Cerebellar cortex (tissue), 1 donor: ENCODE measurements at regions not wholly inside any gene's neighbourhood (a gene's known extent, or its start where the extent isn't known, plus 50 kb on each side); places are given as distances from the start of the nearest gene placed in this dataset.
"Not testable (repeated sequence)": the region's sequence is repeated elsewhere in the genome, so short reads cannot be mapped to it uniquely, and the experiment has no call there.

Source experiments
- DNase-seq: peaks from one replicate; pipeline ENCODE4 v3.0.0-alpha.2; 2015; ENCODE audit warnings: low spot score

GRCh38 chr7:25711940-25712339, 440.1 kb upstream of the NFE2L3 start:
- no peak for DNase-seq

DNA sequence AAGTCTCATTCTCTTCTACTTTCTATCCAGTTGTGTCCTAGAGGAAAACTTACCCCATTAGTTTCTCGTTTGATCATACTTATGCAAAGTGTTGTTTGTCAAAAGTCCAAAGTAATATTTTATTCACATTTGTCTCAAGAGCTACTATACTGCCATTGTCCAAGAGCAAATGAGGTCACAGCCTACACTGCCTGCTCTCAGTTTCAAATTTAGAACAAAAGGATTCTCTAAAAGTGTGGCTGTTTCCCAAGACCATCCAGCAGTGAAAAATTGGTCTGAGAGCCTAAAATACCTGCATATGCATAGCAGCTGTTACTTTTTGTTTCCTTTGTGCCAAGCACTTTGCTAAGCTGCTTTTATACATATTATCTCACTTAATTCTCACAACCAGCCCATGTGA, 439.5 kb upstream of the NFE2L3 start:
- DNase-seq = no peak

GRCh38 chr7:25714013-25714412, 438.0 kb upstream of the NFE2L3 start:
- DNase-seq = peak; percentile 81

GRCh38 chr7:25716421-25716820, 435.6 kb upstream of the NFE2L3 start:
- DNase-seq = no peak

GRCh38 chr7:25718596-25718995, 433.4 kb upstream of the NFE2L3 start:
- no peak for DNase-seq

DNA sequence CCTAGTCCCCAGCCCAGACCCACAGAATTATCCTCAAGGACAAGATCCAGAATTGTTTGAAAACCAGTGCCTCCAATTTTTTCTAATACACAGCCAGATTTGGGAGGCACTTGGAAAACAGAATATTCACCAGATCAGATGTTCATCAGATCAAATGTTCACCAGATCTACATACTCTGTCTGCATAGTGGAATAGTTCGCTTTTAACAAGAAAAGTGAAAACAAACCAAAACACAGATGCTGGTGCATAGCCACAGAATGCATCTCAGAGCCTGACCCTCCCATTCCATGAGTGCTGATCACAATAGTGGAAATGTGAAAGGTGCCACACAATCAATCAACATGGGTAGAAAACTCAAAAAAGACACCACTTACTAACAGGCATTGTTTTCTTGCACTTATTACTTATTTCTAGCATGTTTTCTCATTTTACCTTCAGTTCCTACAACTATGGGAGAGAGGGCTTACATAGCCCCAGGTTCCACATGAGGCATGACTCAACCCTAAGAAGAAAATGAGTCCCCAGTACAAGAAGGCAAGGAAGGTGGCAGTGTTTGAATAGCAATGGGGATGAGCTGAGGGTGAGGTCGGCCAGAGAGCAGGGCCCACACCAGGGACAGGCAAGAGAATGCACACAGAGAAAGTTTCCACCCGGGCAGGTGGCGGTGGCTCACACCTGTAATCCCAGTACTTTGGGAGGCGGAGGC, 432.7 kb upstream of the NFE2L3 start:
- DNase-seq = no peak

DNA sequence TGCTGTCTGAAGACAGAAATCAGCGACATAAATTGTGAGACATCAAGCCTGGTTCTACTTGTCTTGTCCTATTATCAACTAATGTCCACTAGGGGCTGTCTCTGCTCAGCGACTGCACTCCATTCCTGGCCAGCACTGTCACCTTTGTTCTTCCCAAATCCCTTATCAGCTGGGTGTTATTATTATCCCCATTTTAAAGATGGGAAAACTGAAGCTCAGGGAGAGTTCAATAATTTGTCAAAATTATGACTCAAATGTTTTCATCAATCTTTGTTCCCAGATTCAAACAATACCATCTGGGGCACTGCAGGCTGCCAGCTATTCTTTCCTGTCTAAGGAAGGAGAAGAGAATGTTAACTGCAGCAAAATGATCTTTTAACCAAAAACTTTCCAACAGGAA, 431.6 kb upstream of the NFE2L3 start:
- DNase-seq = no peak

DNA sequence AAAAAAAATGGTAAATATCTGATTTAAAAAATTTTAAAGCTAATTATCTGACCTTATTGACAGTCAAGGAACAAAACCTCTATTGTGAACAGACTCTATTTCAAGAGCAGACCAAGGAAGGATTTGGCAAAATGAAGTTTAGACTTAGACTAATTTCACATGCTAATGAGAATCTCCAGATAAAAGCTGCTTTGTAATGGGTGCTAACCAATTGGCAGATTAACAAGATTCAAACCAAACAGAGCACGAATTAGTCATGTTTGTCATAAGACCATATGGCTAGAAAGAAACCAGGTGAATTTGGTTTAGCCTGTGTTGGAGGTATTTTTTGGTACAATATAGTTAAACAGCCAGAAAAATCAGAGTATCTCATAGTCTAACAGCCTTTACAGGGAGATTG, 429.1 kb upstream of the NFE2L3 start:
- peak; percentile 73 for DNase-seq

GRCh38 chr7:25725451-25725850, 426.5 kb upstream of the NFE2L3 start:
- peak; percentile 19 for DNase-seq

- peak; percentile 86 for DNase-seq
These were observed 425.7 kb upstream of the NFE2L3 start for GRCh38 chr7:25726170-25726780.

- DNase-seq = peak; percentile 79
These were observed 425.2 kb upstream of the NFE2L3 start for GRCh38 chr7:25726781-25727311.

GRCh38 chr7:25727446-25727845, 424.6 kb upstream of the NFE2L3 start:
- DNase-seq = peak; percentile 82

- peak; percentile 70 for DNase-seq
These were observed 424.1 kb upstream of the NFE2L3 start for GRCh38 chr7:25727876-25728275.

DNA sequence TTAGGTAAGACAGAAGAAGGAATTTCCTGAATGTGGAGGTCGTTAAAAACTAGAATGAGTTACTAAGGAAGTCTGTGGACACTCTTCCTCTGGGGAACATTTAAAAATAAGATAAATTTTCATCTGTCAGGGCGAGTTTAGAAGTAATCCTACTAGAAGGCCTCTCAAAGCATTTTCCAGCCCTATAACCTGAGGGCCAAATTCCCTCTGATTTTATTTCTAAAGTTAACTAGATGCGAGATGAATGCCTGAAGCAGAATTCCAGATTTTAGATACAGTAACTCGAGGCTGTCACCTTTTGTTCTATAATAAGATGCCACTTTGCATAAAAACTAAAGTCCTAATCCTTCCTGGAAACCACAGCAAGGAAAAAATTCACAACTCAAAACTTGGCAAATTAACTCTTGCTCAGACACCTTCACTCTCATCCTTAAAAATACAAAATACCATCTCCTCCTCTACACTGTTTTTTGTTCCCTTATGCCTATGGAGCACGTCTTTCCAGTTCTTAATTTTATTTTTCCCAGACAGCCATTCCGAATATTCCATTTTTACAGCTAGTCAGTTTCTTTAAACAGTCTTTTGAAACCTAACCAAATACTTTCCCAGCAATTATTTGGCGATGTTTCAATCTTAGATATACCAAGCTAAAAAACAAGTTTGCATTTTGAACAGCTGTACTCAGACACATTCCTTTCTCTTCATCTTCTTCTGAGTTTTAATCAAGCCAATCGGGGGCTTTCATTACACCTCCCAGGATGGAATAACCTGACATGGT, 420.7 kb upstream of the NFE2L3 start:
- DNase-seq = peak; percentile 87

DNA sequence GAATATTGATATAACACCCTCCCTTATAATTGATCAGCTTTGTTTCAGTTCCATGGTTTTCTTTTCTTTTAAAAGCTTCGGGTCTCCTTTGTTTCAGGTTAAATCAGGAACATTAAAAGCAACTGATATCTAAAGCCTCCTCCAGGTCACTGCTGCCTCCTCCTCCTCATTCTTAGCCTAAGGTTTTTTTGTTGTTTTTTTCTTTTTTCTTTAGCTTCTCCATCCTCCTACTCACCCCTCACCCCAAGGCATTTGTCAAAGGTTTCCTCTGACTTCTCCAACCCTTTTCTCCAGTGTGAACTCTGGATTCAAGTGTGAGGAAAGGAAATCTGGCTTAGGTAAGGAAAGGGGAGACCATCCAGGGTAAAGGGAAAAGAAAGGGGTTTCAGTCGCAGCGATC, 420.2 kb upstream of the NFE2L3 start:
- DNase-seq = peak; percentile 52

- peak; percentile 60 for DNase-seq
These were observed 419.2 kb upstream of the NFE2L3 start for GRCh38 chr7:25732766-25733217.

- DNase-seq = no peak
These were observed 416.2 kb upstream of the NFE2L3 start for GRCh38 chr7:25735674-25736242.

- no peak for DNase-seq
These were observed 413.5 kb upstream of the NFE2L3 start for GRCh38 chr7:25738528-25738927.

GRCh38 chr7:25739143-25739542, 412.9 kb upstream of the NFE2L3 start:
- no peak for DNase-seq

DNA sequence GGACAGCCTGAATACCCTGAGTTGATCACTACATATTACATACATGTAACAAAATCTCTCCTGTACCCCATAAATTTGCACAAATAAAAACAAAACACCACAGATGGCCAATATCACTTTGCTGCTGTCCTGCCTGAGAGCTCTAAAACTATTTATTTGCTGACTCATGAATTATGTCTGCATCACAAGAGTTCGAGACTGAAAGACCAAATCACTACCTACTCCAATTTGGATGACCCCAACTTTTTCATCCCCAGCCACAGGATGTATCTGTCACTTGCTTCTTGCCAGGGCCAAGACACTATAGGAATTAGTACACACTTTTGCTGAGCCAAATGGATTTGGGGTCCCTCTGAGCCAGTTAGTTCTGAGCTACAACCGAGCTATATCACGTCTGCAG, 409.7 kb upstream of the NFE2L3 start:
- no peak for DNase-seq

- not testable (repeated sequence) for DNase-seq
These were observed 408.1 kb upstream of the NFE2L3 start for GRCh38 chr7:25743670-25744451.
